ENCODE measurements at regions not wholly inside any gene's neighbourhood (a gene's known extent, or its start where the extent isn't known, plus 50 kb on each side); places are given as distances from the start of the nearest gene placed in this dataset.

DNA sequence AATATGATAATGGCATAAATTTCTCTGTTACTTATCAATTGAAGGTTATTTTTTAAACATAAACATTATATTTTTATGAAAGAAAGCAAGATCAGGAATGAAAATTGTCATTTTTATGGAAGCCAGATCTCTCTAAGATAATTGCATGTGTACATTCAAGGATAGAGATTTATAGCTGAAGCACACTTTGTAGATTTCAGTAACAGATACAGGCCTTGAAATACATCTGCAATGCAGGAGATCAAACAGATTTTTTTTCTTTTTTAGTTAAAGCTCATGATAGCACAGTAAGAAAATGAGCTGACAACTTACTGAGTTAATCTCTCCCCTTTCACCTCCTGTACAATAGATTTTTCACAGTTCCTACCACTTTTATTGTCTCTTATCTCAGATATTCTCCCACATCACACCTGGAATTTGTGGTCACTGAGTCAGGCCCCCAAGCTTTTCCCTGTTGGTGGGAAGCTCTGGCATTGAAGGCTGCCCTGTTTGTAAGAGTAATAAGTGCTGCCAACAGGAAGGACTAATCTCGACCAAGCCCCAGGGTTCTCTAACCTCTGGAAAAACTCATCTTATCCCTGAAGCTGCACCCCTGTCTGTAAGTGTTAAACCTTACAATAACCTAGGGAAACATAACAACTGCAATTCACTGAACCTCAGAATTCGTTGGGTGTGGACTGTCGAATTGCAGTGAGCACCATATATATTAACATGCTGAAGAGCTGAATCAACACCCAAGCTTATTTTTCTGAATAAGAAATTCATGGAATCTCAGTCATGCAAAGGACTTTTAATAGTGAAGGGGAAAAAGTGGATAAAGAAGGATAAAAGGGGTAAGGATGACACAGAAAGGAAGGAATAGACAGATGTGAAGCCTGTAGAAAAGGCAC is 599.0 kb downstream of the LMO4 start:
- H3K4me2 ChIP-seq (replicated peaks; ENCODE audit: extremely low read depth, low read length, poor library complexity, severe bottlenecking), result no peak overlapping the region
- TF ChIP-seq, protein P1, sequence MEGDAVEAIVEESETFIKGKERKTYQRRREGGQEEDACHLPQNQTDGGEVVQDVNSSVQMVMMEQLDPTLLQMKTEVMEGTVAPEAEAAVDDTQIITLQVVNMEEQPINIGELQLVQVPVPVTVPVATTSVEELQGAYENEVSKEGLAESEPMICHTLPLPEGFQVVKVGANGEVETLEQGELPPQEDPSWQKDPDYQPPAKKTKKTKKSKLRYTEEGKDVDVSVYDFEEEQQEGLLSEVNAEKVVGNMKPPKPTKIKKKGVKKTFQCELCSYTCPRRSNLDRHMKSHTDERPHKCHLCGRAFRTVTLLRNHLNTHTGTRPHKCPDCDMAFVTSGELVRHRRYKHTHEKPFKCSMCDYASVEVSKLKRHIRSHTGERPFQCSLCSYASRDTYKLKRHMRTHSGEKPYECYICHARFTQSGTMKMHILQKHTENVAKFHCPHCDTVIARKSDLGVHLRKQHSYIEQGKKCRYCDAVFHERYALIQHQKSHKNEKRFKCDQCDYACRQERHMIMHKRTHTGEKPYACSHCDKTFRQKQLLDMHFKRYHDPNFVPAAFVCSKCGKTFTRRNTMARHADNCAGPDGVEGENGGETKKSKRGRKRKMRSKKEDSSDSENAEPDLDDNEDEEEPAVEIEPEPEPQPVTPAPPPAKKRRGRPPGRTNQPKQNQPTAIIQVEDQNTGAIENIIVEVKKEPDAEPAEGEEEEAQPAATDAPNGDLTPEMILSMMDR (IDR thresholded peaks at IDR 0.05), result no peak
- Mint-ChIP-seq H3K4me3 (no peak overlapping the region), H3K36me3 (no peaks in the 10 kb centered on the region), H3K9me3 (peaks cover 4 to 12% (median 9%) of the 10 kb centered on the region in 7 donors), H3K27ac (no peak overlapping the region), H3K4me1 (no peaks in the 10 kb centered on the region), H3K27me3 (ENCODE audit: low read depth in 3 of 3) (peaks cover 0 to 1% (median 0%) of the 10 kb centered on the region in 3 donors)
- no peaks in the 10 kb centered on the region for H4K20me1 ChIP-seq (ENCODE audit: insufficient read depth, low read length)
- no peaks in the 10 kb centered on the region for H3K36me3 ChIP-seq (replicated peaks in 1 of 2; ENCODE audit: control insufficient read depth in 1 of 2, insufficient read depth in 2 of 2, low read length in 2 of 2)
- no peak overlapping the region for H3K4me3 ChIP-seq (replicated peaks in 1 of 3; ENCODE audit: low read depth in 2 of 3, low read length in 3 of 3)
- H3K9me3 ChIP-seq (replicated peaks in 1 of 2; ENCODE audit: control insufficient read depth in 1 of 2, insufficient read depth in 1 of 2, low read length in 2 of 2), result peaks cover 4 to 8% of the 10 kb centered on the region in 2 donors
- no peaks in the 10 kb centered on the region for H3K79me2 ChIP-seq (ENCODE audit: insufficient read depth, low read length)
- H3K9ac ChIP-seq (ENCODE audit: insufficient read depth, low read length, poor library complexity, severe bottlenecking), result no peak overlapping the region
- no peak overlapping the region for H2AFZ ChIP-seq (ENCODE audit: insufficient read depth, low read depth, low read length, poor library complexity, severe bottlenecking)
- H3K4me1 ChIP-seq (ENCODE audit: control insufficient read depth in 1 of 2, insufficient read depth in 2 of 2, low read length in 2 of 2), result no peaks in the 10 kb centered on the region
- no peak for DNase-seq
- intact Hi-C loops (cut with micrococcal nuclease), result no loop called here
- no CpG with 5 or more reads among the region's 3 CpGs for WGBS (ENCODE audit: insufficient coverage)
- no peaks in the 10 kb centered on the region for H3K27me3 ChIP-seq (ENCODE audit: control insufficient read depth in 2 of 2, insufficient read depth in 2 of 2, low read length in 2 of 2)
- H3K27ac ChIP-seq (ENCODE audit: low read depth in 1 of 2, low read length in 2 of 2), result no peak overlapping the region

DNA sequence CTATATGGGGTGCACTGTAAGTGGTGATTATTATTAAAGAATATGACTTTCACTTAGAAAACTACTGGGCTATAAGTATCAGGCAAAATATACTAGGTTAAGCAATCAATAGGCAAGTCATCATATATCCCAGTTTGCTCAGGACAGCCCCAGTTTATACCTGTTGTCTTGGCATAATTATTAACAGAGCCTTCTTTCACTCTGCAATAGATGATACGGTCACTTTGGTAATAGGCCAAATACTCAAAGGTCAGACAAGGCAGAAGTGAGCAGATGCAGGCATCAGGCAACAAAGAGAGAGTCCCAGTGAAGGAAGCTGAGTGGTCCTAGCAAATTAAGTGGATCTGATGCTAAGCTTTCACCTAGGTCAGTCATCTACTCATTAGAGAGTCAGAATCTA is 599.9 kb downstream of the LMO4 start:
- Mint-ChIP-seq H3K36me3 (no peaks in the 10 kb centered on the region), H3K27me3 (ENCODE audit: low read depth in 3 of 3) (no peaks in the 10 kb centered on the region), H3K4me3 (no peak overlapping the region), H3K9me3 (peaks cover 4 to 11% (median 9%) of the 10 kb centered on the region in 7 donors), H3K27ac (no peak overlapping the region), H3K4me1 (no peaks in the 10 kb centered on the region)
- H3K27me3 ChIP-seq (ENCODE audit: control insufficient read depth in 2 of 2, insufficient read depth in 2 of 2, low read length in 2 of 2), result no peaks in the 10 kb centered on the region
- TF ChIP-seq, protein P1 (IDR thresholded peaks at IDR 0.05), result no peak
- no peaks in the 10 kb centered on the region for H3K4me1 ChIP-seq (ENCODE audit: control insufficient read depth in 1 of 2, insufficient read depth in 2 of 2, low read length in 2 of 2)
- WGBS (ENCODE audit: insufficient coverage), result no CpG with 5 or more reads among the region's 1 CpG
- no peaks in the 10 kb centered on the region for H4K20me1 ChIP-seq (ENCODE audit: insufficient read depth, low read length)
- H3K9ac ChIP-seq (ENCODE audit: insufficient read depth, low read length, poor library complexity, severe bottlenecking), result no peak overlapping the region
- no peak overlapping the region for H3K4me3 ChIP-seq (replicated peaks in 1 of 3; ENCODE audit: low read depth in 2 of 3, low read length in 3 of 3)
- H3K4me2 ChIP-seq (replicated peaks; ENCODE audit: extremely low read depth, low read length, poor library complexity, severe bottlenecking), result no peak overlapping the region
- H3K79me2 ChIP-seq (ENCODE audit: insufficient read depth, low read length), result no peaks in the 10 kb centered on the region
- H3K9me3 ChIP-seq (replicated peaks in 1 of 2; ENCODE audit: control insufficient read depth in 1 of 2, insufficient read depth in 1 of 2, low read length in 2 of 2), result peaks cover 4 to 8% of the 10 kb centered on the region in 2 donors
- no peak overlapping the region for H2AFZ ChIP-seq (ENCODE audit: insufficient read depth, low read depth, low read length, poor library complexity, severe bottlenecking)
- no peaks in the 10 kb centered on the region for H3K36me3 ChIP-seq (replicated peaks in 1 of 2; ENCODE audit: control insufficient read depth in 1 of 2, insufficient read depth in 2 of 2, low read length in 2 of 2)
- no peak for DNase-seq
- intact Hi-C loops (cut with micrococcal nuclease), result no loop called here
- no peak overlapping the region for H3K27ac ChIP-seq (ENCODE audit: low read depth in 1 of 2, low read length in 2 of 2)

Data from CD14-positive monocyte (primary cell).